C4-2B (cell line): ENCODE measurements at regions not wholly inside any gene's neighbourhood (a gene's known extent, or its start where the extent isn't known, plus 50 kb on each side); places are given as distances from the start of the nearest gene placed in this dataset.

ENCODE experiments used
- ZFX ChIP-seq: fragments of 450-650 bp; IDR thresholded peaks from 2 replicates; pipeline ENCODE4 v1.6.1; 2017
- TF ChIP-seq, protein P1 (sequence below): fragments of 450-650 bp; conservative IDR thresholded peaks from 2 replicates; pipeline ENCODE4 v1.5.1; 2017; ENCODE audit warnings: mild to moderate bottlenecking

- TF ChIP-seq, protein P1, sequence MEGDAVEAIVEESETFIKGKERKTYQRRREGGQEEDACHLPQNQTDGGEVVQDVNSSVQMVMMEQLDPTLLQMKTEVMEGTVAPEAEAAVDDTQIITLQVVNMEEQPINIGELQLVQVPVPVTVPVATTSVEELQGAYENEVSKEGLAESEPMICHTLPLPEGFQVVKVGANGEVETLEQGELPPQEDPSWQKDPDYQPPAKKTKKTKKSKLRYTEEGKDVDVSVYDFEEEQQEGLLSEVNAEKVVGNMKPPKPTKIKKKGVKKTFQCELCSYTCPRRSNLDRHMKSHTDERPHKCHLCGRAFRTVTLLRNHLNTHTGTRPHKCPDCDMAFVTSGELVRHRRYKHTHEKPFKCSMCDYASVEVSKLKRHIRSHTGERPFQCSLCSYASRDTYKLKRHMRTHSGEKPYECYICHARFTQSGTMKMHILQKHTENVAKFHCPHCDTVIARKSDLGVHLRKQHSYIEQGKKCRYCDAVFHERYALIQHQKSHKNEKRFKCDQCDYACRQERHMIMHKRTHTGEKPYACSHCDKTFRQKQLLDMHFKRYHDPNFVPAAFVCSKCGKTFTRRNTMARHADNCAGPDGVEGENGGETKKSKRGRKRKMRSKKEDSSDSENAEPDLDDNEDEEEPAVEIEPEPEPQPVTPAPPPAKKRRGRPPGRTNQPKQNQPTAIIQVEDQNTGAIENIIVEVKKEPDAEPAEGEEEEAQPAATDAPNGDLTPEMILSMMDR = no peak
- TF ChIP-seq ZFX = no peak
These were observed 374.6 kb downstream of the RAB28 start for GRCh38 chr4:13109536-13109935.
